ENCODE measurements at regions not wholly inside any gene's neighbourhood (a gene's known extent, or its start where the extent isn't known, plus 50 kb on each side); places are given as distances from the start of the nearest gene placed in this dataset.
A peak's percentile ranks its signal among the peaks of the same experiment; 100 is the strongest.

DNA sequence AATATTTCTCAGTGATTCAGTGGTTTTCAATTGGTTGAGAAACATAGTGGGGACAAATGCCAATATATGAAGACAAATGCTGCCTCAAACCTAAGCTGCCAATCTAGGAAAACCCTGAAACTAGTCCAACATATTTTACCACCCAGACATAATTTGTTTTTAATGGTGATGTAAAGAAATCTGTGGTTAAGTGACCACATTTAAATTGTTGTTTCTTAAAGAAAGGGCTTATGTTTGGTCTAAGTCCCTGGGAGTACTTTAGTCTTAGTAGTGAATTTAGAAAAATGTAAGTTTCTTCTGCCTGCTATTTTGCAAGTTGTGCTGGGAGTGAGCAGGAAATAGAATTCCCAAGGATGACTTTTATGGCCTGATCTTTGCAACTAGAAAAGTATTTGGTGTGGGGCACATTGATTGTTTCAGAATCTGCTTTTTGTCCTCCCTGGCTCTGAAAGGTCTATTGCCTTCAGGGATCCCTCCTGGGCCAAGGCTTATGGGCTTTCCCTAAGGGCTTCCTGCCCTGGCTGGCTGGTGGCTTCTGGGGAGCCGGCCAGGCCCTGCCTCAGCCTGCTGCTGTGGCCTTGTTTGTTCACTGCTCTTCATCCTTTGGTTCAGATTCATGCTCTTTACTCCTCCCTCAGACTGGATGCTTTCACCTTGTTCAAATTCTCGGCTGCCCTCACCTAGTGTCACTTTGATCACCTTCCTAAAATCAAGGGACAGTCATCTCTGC is 169.8 kb upstream of the JADE1 start:
- Mint-ChIP-seq H3K27me3 (ENCODE audit: low read depth) (peaks cover 4% of the 10 kb centered on the region), H3K9me3 (peaks cover 3% of the 10 kb centered on the region), H3K4me1 (peaks cover 15% of the 10 kb centered on the region), H3K36me3 (ENCODE audit: low read depth) (no peaks in the 10 kb centered on the region), H3K27ac (no peak overlapping the region), H3K4me3 (no peak overlapping the region)
- TF ChIP-seq, protein P1, sequence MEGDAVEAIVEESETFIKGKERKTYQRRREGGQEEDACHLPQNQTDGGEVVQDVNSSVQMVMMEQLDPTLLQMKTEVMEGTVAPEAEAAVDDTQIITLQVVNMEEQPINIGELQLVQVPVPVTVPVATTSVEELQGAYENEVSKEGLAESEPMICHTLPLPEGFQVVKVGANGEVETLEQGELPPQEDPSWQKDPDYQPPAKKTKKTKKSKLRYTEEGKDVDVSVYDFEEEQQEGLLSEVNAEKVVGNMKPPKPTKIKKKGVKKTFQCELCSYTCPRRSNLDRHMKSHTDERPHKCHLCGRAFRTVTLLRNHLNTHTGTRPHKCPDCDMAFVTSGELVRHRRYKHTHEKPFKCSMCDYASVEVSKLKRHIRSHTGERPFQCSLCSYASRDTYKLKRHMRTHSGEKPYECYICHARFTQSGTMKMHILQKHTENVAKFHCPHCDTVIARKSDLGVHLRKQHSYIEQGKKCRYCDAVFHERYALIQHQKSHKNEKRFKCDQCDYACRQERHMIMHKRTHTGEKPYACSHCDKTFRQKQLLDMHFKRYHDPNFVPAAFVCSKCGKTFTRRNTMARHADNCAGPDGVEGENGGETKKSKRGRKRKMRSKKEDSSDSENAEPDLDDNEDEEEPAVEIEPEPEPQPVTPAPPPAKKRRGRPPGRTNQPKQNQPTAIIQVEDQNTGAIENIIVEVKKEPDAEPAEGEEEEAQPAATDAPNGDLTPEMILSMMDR (IDR thresholded peaks at IDR 0.05; ENCODE audit: unreplicated experiment in 3 of 3) = no peak

DNA sequence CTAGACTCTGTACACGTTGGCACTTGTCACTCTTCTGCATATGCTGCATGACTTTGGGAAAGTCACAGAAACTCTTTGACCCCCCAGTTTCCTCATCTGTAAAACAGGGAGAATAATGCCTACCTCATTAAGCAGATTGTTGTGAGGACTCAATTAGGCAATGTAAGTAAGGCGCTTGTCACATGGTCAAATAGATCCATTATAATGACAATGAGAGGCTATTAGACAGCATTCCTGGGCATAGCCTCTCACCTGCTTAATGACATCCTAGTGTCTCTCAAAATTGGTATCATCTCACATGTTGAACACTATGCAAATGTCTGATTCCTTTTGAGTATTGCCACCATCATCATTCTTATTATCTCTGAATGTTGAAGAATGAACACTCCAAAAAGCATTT is 172.6 kb upstream of the JADE1 start:
- TF ChIP-seq, protein P1 (IDR thresholded peaks at IDR 0.05; ENCODE audit: unreplicated experiment in 3 of 3) = no peak
- H3K4me3 Mint-ChIP-seq = no peak overlapping the region
- H3K27ac Mint-ChIP-seq = no peak overlapping the region
- peaks cover 4% of the 10 kb centered on the region for H3K27me3 Mint-ChIP-seq (ENCODE audit: low read depth)
- H3K9me3 Mint-ChIP-seq = peaks cover 3% of the 10 kb centered on the region
- no peaks in the 10 kb centered on the region for H3K36me3 Mint-ChIP-seq (ENCODE audit: low read depth)
- H3K4me1 Mint-ChIP-seq = peaks cover 15% of the 10 kb centered on the region

DNA sequence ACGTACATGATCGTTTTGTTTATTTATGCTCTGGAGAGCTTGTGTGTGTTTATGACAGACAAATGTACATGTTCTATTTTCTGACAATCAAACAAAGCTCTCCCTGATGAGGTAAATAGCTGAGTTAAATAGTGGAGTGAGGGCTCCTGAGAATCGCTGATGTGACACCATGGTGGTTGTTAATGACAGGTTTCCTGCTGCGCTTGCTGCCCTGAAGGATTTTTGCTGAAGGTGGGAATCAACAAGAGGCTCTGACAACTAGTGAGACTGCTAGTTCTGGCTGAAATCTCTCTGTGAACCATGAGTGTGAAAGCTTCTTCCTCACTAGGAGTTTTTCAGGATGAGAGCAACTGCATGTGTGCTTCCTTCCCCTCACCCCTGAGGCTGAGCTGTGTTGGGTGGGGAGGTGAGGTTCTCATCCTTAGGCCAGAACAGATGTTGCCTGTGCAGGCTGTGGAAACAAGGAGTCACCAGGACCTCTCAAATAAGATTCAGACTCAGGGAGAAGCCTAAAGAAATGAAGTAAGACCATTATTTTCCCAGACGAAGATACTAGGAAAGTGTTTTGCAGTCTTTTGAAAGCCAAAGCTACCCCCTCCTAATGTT is 173.4 kb upstream of the JADE1 start:
- H3K4me3 Mint-ChIP-seq = no peak overlapping the region
- peaks cover 15% of the 10 kb centered on the region for H3K4me1 Mint-ChIP-seq
- H3K27ac Mint-ChIP-seq = peak overlapping the region; percentile 11 to 32 (median 16)
- peaks cover 3% of the 10 kb centered on the region for H3K9me3 Mint-ChIP-seq
- peaks cover 6% of the 10 kb centered on the region for H3K27me3 Mint-ChIP-seq (ENCODE audit: low read depth)
- H3K36me3 Mint-ChIP-seq (ENCODE audit: low read depth) = no peaks in the 10 kb centered on the region
- TF ChIP-seq, protein P1 (IDR thresholded peaks at IDR 0.05; ENCODE audit: unreplicated experiment in 3 of 3) = no peak

DNA sequence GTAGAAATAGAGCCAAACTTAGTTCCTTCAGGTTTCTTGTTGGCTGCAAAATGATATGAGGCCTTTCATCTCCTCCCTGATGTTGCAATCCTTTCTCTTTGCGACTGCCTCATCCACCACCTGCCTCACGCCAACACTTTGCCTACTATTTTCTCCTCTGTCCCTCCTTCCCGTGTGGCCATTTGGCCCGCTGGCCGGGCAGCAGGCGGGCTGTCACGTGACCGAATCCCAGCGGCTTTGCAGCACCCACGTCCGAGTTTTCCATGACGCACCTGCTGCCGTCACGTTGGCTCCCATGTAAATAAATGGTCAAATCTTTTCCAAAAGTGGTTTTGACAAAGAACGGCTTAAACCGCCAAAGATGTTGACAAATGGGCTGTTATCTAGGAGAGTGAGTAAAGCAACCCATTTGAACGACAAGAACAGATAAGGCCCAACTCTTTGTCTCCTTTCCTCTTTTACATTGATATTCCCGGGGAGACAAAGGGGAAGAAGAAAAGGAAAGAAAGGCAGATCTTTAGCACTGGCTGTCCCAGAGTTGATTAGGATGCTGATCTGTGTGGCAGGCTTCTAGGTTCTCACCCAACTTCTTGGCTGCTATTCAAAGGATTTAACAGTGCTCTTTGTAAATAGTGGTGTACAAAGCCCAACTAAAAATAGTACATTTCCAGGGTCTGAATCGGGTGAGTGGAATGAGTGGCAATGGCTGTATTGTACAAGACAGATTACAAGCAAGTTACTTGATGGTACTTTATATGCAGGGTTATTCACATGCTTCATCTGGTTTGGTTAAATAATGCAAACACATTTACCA is 174.2 kb upstream of the JADE1 start:
- Mint-ChIP-seq H3K4me1 (peaks cover 15% of the 10 kb centered on the region), H3K27ac (peak overlapping the region; percentile 11 to 32 (median 16)), H3K27me3 (ENCODE audit: low read depth) (peaks cover 7% of the 10 kb centered on the region), H3K36me3 (ENCODE audit: low read depth) (no peaks in the 10 kb centered on the region), H3K4me3 (no peak overlapping the region), H3K9me3 (peaks cover 3% of the 10 kb centered on the region)
- TF ChIP-seq, protein P1 (IDR thresholded peaks at IDR 0.05; ENCODE audit: unreplicated experiment in 3 of 3) = no peak

DNA sequence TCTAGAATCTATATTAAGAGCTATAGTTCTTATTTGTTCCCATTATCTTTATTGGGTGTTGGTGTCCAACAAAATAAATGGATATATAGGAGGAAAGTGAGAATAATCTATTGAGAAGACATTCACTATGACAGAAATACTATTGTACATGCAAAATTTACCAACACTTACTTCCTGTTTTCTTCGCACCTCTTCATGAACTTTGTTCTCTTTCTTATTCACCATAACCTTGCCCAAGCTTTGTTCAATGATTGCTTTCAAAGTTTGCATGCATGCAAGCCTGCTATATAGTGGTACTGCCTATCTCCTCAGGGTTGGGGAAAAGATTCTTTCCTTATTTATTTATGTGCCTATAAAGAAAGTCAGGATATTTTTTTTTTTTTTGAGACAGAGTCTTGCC is 176.4 kb upstream of the JADE1 start:
- Mint-ChIP-seq H3K9me3 (peaks cover 3% of the 10 kb centered on the region), H3K27ac (no peak overlapping the region), H3K4me1 (peaks cover 15% of the 10 kb centered on the region), H3K36me3 (ENCODE audit: low read depth) (no peaks in the 10 kb centered on the region), H3K27me3 (ENCODE audit: low read depth) (peaks cover 3% of the 10 kb centered on the region), H3K4me3 (no peak overlapping the region)
- TF ChIP-seq, protein P1 (IDR thresholded peaks at IDR 0.05; ENCODE audit: unreplicated experiment in 3 of 3) = no peak
